Thyroid gland (tissue), 4 donors: ENCODE measurements at regions not wholly inside any gene's neighbourhood (a gene's known extent, or its start where the extent isn't known, plus 50 kb on each side); places are given as distances from the start of the nearest gene placed in this dataset.

Experiments used
- CTCF ChIP-seq, 6 experiments: fragments of 200-600 bp in 3 of 6; fragments of 450-650 bp in 3 of 6; sonication (generic) in 3 of 6; IDR thresholded peaks; one replicate each; pipeline ENCODE4 v1.5.1; 2016 to 2019; ENCODE audit warnings: antibody characterized with exemption in 6 of 6, mild to moderate bottlenecking in 2 of 6, inconsistent platforms in 1 of 6, moderate library complexity in 1 of 6
- POLR2A ChIP-seq, 2 donors: fragments of 450-650 bp; IDR thresholded peaks; one replicate each; pipeline ENCODE4 v1.6.1; 2017; ENCODE audit warnings: antibody characterized with exemption in 2 of 2, mild to moderate bottlenecking in 2 of 2, moderate library complexity in 1 of 2

GRCh38 chr5:108681079-108681921 is 66.4 kb upstream of the FER start:
- TF ChIP-seq CTCF (IDR thresholded peaks at IDR 0.05) = peak; percentile 56 to 93 (median 76)
- TF ChIP-seq POLR2A (IDR thresholded peaks at IDR 0.05) = no peak
